ENCODE measurements at regions not wholly inside any gene's neighbourhood (a gene's known extent, or its start where the extent isn't known, plus 50 kb on each side); places are given as distances from the start of the nearest gene placed in this dataset.
A peak's percentile ranks its signal among the peaks of the same experiment; 100 is the strongest.
"Not testable (repeated sequence)": the region's sequence is repeated elsewhere in the genome, so short reads cannot be mapped to it uniquely, and the experiment has no call there.

- not testable (repeated sequence) for H2AK5ac ChIP-seq (ENCODE audit: low read depth, low read length); H3K9ac ChIP-seq (ENCODE audit: low read depth, low read length, poor library complexity); H3K27me3 ChIP-seq (ENCODE audit: control insufficient read depth in 3 of 3, insufficient read depth in 3 of 3, low read depth in 1 of 3, low read length in 3 of 3); H4K8ac ChIP-seq (ENCODE audit: low read depth, low read length); H2BK12ac ChIP-seq (ENCODE audit: low read length); H3K23ac ChIP-seq (ENCODE audit: low read depth, low read length, poor library complexity); H2BK120ac ChIP-seq (ENCODE audit: low read depth, low read length); H2BK15ac ChIP-seq (ENCODE audit: low read length); H3K4me2 ChIP-seq (ENCODE audit: insufficient read depth, low read length, poor library complexity, severe bottlenecking); H3K9me3 ChIP-seq (replicated peaks in 1 of 2; ENCODE audit: control insufficient read depth in 2 of 2, insufficient read depth in 1 of 2, low read depth in 1 of 2, low read length in 2 of 2); H3K18ac ChIP-seq (ENCODE audit: low read length); H3K4ac ChIP-seq (ENCODE audit: low read length); H3K79me1 ChIP-seq (ENCODE audit: low read depth, low read length); H2AFZ ChIP-seq (ENCODE audit: low read length); H3K27ac ChIP-seq (replicated peaks; ENCODE audit: low read length); H2BK5ac ChIP-seq (ENCODE audit: low read length); H3K36me3 ChIP-seq (replicated peaks in 1 of 2; ENCODE audit: control insufficient read depth in 2 of 2, insufficient read depth in 2 of 2, low read length in 2 of 2); H3K4me1 ChIP-seq (ENCODE audit: control insufficient read depth in 2 of 2, insufficient read depth in 1 of 2, low read depth in 1 of 2, low read length in 2 of 2); H3K14ac ChIP-seq (ENCODE audit: low read length); H4K91ac ChIP-seq (ENCODE audit: low read depth, low read length, poor library complexity); DNase-seq (ENCODE audit: low spot score); H3K4me3 ChIP-seq (ENCODE audit: low read length in 2 of 2)
- no CpG with 5 or more reads among the region's 5 CpGs for WGBS, 2 donors (ENCODE audit: extremely low coverage in 2 of 2, insufficient read length in 2 of 2, insufficient replicate concordance in 1 of 2)
These were observed 749.3 kb upstream of the ARRDC3 start for GRCh38 chr5:92132294-92132908.

- no CpG with 5 or more reads among the region's 1 CpG for WGBS, 2 donors (ENCODE audit: extremely low coverage in 2 of 2, insufficient read length in 2 of 2, insufficient replicate concordance in 1 of 2)
- H3K4me1 ChIP-seq (ENCODE audit: control insufficient read depth in 2 of 2, insufficient read depth in 1 of 2, low read depth in 1 of 2, low read length in 2 of 2) = no peaks in the 10 kb centered on the region
These were observed 743.1 kb upstream of the ARRDC3 start for GRCh38 chr5:92126182-92126581.

GRCh38 chr5:92119110-92119509 lies 736.0 kb upstream of the ARRDC3 start:
- no CpG with 5 or more reads among the region's 1 CpG for WGBS, 2 donors (ENCODE audit: extremely low coverage in 2 of 2, insufficient read length in 2 of 2, insufficient replicate concordance in 1 of 2)
- DNase-seq (ENCODE audit: low spot score) = peak; percentile 9

More at GRCh38 chr5:92126182-92126581, 743.1 kb upstream of the ARRDC3 start:
- DNase-seq (ENCODE audit: low spot score) = no peak
- Histone ChIP-seq H3K27ac (replicated peaks; ENCODE audit: low read length) (no peak overlapping the region), H4K91ac (ENCODE audit: low read depth, low read length, poor library complexity) (no peak overlapping the region), H3K4ac (ENCODE audit: low read length) (no peak overlapping the region), H2BK12ac (ENCODE audit: low read length) (no peak overlapping the region), H3K23ac (ENCODE audit: low read depth, low read length, poor library complexity) (no peak overlapping the region), H3K79me1 (ENCODE audit: low read depth, low read length) (no peaks in the 10 kb centered on the region), H3K4me3 (ENCODE audit: low read length in 2 of 2) (no peak overlapping the region), H3K14ac (ENCODE audit: low read length) (no peak overlapping the region), H2AFZ (ENCODE audit: low read length) (no peak overlapping the region), H2BK5ac (ENCODE audit: low read length) (no peak overlapping the region), H3K36me3 (replicated peaks in 1 of 2; ENCODE audit: control insufficient read depth in 2 of 2, insufficient read depth in 2 of 2, low read length in 2 of 2) (no peaks in the 10 kb centered on the region), H2AK5ac (ENCODE audit: low read depth, low read length) (no peak overlapping the region), H3K4me2 (ENCODE audit: insufficient read depth, low read length, poor library complexity, severe bottlenecking) (no peak overlapping the region), H4K8ac (ENCODE audit: low read depth, low read length) (no peak overlapping the region), H2BK120ac (ENCODE audit: low read depth, low read length) (no peak overlapping the region), H3K27me3 (ENCODE audit: control insufficient read depth in 3 of 3, insufficient read depth in 3 of 3, low read depth in 1 of 3, low read length in 3 of 3) (no peaks in the 10 kb centered on the region), H3K9ac (ENCODE audit: low read depth, low read length, poor library complexity) (no peak overlapping the region), H3K18ac (ENCODE audit: low read length) (no peak overlapping the region), H2BK15ac (ENCODE audit: low read length) (no peak overlapping the region), H3K9me3 (replicated peaks in 1 of 2; ENCODE audit: control insufficient read depth in 2 of 2, insufficient read depth in 1 of 2, low read depth in 1 of 2, low read length in 2 of 2) (no peaks in the 10 kb centered on the region)

GRCh38 chr5:92106808-92107207 lies 723.7 kb upstream of the ARRDC3 start:
- Histone ChIP-seq H3K18ac (ENCODE audit: low read length) (no peak overlapping the region), H2AFZ (ENCODE audit: low read length) (no peak overlapping the region), H3K9me3 (replicated peaks in 1 of 2; ENCODE audit: control insufficient read depth in 2 of 2, insufficient read depth in 1 of 2, low read depth in 1 of 2, low read length in 2 of 2) (no peaks in the 10 kb centered on the region), H3K4me1 (ENCODE audit: control insufficient read depth in 2 of 2, insufficient read depth in 1 of 2, low read depth in 1 of 2, low read length in 2 of 2) (peaks cover 0 to 3% of the 10 kb centered on the region in 2 donors), H2BK15ac (ENCODE audit: low read length) (no peak overlapping the region), H4K8ac (ENCODE audit: low read depth, low read length) (no peak overlapping the region), H2AK5ac (ENCODE audit: low read depth, low read length) (no peak overlapping the region), H2BK120ac (ENCODE audit: low read depth, low read length) (no peak overlapping the region), H3K23ac (ENCODE audit: low read depth, low read length, poor library complexity) (no peak overlapping the region), H2BK12ac (ENCODE audit: low read length) (no peak overlapping the region), H3K79me1 (ENCODE audit: low read depth, low read length) (no peaks in the 10 kb centered on the region), H3K4ac (ENCODE audit: low read length) (no peak overlapping the region), H3K4me3 (ENCODE audit: low read length in 2 of 2) (no peak overlapping the region), H2BK5ac (ENCODE audit: low read length) (no peak overlapping the region), H3K14ac (ENCODE audit: low read length) (no peak overlapping the region), H3K36me3 (replicated peaks in 1 of 2; ENCODE audit: control insufficient read depth in 2 of 2, insufficient read depth in 2 of 2, low read length in 2 of 2) (no peaks in the 10 kb centered on the region), H3K4me2 (ENCODE audit: insufficient read depth, low read length, poor library complexity, severe bottlenecking) (no peak overlapping the region), H3K27ac (replicated peaks; ENCODE audit: low read length) (no peak overlapping the region), H3K27me3 (ENCODE audit: control insufficient read depth in 3 of 3, insufficient read depth in 3 of 3, low read depth in 1 of 3, low read length in 3 of 3) (no peaks in the 10 kb centered on the region), H3K9ac (ENCODE audit: low read depth, low read length, poor library complexity) (no peak overlapping the region), H4K91ac (ENCODE audit: low read depth, low read length, poor library complexity) (no peak overlapping the region)
- no CpG with 5 or more reads among the region's 1 CpG for WGBS, 2 donors (ENCODE audit: extremely low coverage in 2 of 2, insufficient read length in 2 of 2, insufficient replicate concordance in 1 of 2)
- no peak for DNase-seq (ENCODE audit: low spot score)

More at GRCh38 chr5:92119110-92119509, 736.0 kb upstream of the ARRDC3 start:
- no peaks in the 10 kb centered on the region for H3K9me3 ChIP-seq (replicated peaks in 1 of 2; ENCODE audit: control insufficient read depth in 2 of 2, insufficient read depth in 1 of 2, low read depth in 1 of 2, low read length in 2 of 2)
- no peak overlapping the region for H2BK5ac ChIP-seq (ENCODE audit: low read length)
- H4K91ac ChIP-seq (ENCODE audit: low read depth, low read length, poor library complexity) = no peak overlapping the region
- no peak overlapping the region for H3K18ac ChIP-seq (ENCODE audit: low read length)
- no peaks in the 10 kb centered on the region for H3K36me3 ChIP-seq (replicated peaks in 1 of 2; ENCODE audit: control insufficient read depth in 2 of 2, insufficient read depth in 2 of 2, low read length in 2 of 2)
- H3K4ac ChIP-seq (ENCODE audit: low read length) = no peak overlapping the region
- peaks cover 0 to 8% of the 10 kb centered on the region in 2 donors for H3K4me1 ChIP-seq (ENCODE audit: control insufficient read depth in 2 of 2, insufficient read depth in 1 of 2, low read depth in 1 of 2, low read length in 2 of 2)
- H4K8ac ChIP-seq (ENCODE audit: low read depth, low read length) = no peak overlapping the region
- no peak overlapping the region for H2BK120ac ChIP-seq (ENCODE audit: low read depth, low read length)
- H3K27ac ChIP-seq (replicated peaks; ENCODE audit: low read length) = no peak overlapping the region
- no peaks in the 10 kb centered on the region for H3K79me1 ChIP-seq (ENCODE audit: low read depth, low read length)
- peak overlapping the region; percentile 12 for H2AFZ ChIP-seq (ENCODE audit: low read length)
- H2AK5ac ChIP-seq (ENCODE audit: low read depth, low read length) = no peak overlapping the region
- H3K4me3 ChIP-seq (ENCODE audit: low read length in 2 of 2) = no peak overlapping the region
- no peak overlapping the region for H2BK12ac ChIP-seq (ENCODE audit: low read length)
- H3K27me3 ChIP-seq (ENCODE audit: control insufficient read depth in 3 of 3, insufficient read depth in 3 of 3, low read depth in 1 of 3, low read length in 3 of 3) = no peaks in the 10 kb centered on the region
- H3K14ac ChIP-seq (ENCODE audit: low read length) = no peak overlapping the region
- no peak overlapping the region for H3K4me2 ChIP-seq (ENCODE audit: insufficient read depth, low read length, poor library complexity, severe bottlenecking)
- H3K23ac ChIP-seq (ENCODE audit: low read depth, low read length, poor library complexity) = no peak overlapping the region
- no peak overlapping the region for H2BK15ac ChIP-seq (ENCODE audit: low read length)
- H3K9ac ChIP-seq (ENCODE audit: low read depth, low read length, poor library complexity) = no peak overlapping the region

All from neuronal stem cell (in vitro differentiated cells).